GM23338 (cell line): ENCODE measurements at regions not wholly inside any gene's neighbourhood (a gene's known extent, or its start where the extent isn't known, plus 50 kb on each side); places are given as distances from the start of the nearest gene placed in this dataset.
A peak's percentile ranks its signal among the peaks of the same experiment; 100 is the strongest.

Source experiments
- ATAC-seq: fragments of 200-7000 bp; cut with Tn5 transposase; 3 replicates; pipeline ENCODE4 v1.9.1; 2020
- DNase-seq: peaks from one replicate; pipeline ENCODE4 v3.0.0-alpha.2; 2015; ENCODE audit warnings: low spot score
- H2AFZ ChIP-seq: fragments of 200-600 bp; sonication (generic); 2 replicates; pipeline ENCODE4 v1.8.0; 2016; ENCODE audit warnings: antibody characterized with exemption, mild to moderate bottlenecking, moderate library complexity
- H3F3A ChIP-seq: fragments of 200-600 bp; sonication (generic); replicated peaks from 2 replicates; pipeline ENCODE4 v1.8.0; 2017; ENCODE audit warnings: antibody characterized with exemption, mixed run types, low read depth
- H3K27ac ChIP-seq: fragments of 200-600 bp; sonication (generic); 2 replicates; pipeline ENCODE4 v1.6.1; 2016; ENCODE audit warnings: low read depth
- H3K27me3 ChIP-seq: fragments of 200-600 bp; sonication (generic); 2 replicates; pipeline ENCODE4 v1.8.0; 2016; ENCODE audit warnings: mild to moderate bottlenecking, mixed run types, moderate library complexity; ENCODE audit not compliant: insufficient read depth
- H3K36me3 ChIP-seq: fragments of 200-600 bp; sonication (generic); 2 replicates; pipeline ENCODE4 v1.8.0; 2016; ENCODE audit warnings: mild to moderate bottlenecking; ENCODE audit not compliant: insufficient read depth
- H3K4me1 ChIP-seq: fragments of 200-600 bp; sonication (generic); 2 replicates; pipeline ENCODE4 v1.8.0; 2016; ENCODE audit warnings: mild to moderate bottlenecking, moderate library complexity; ENCODE audit not compliant: insufficient read depth
- H3K4me2 ChIP-seq: fragments of 200-600 bp; sonication (generic); 2 replicates; pipeline ENCODE4 v1.7.1; 2017; ENCODE audit warnings: mixed run types
- H3K4me3 ChIP-seq: fragments of 200-600 bp; sonication (generic); 2 replicates; pipeline ENCODE4 v1.6.1; 2016; ENCODE audit warnings: mixed run types
- H3K79me2 ChIP-seq: fragments of 200-600 bp; sonication (generic); replicated peaks from 2 replicates; pipeline ENCODE4 v1.8.0; 2017; ENCODE audit warnings: mild to moderate bottlenecking; ENCODE audit not compliant: insufficient read depth
- H3K9me2 ChIP-seq: fragments of 200-600 bp; sonication (generic); 2 replicates; pipeline ENCODE4 v1.8.0; 2017; ENCODE audit not compliant: insufficient read depth
- H4K20me1 ChIP-seq: fragments of 200-600 bp; sonication (generic); replicated peaks from 2 replicates; pipeline ENCODE4 v1.8.0; 2017; ENCODE audit warnings: mild to moderate bottlenecking; ENCODE audit not compliant: insufficient read depth
- H3K27ac Mint-ChIP-seq: 2 replicates; pipeline ENCODE4 v1.8.0; 2020; ENCODE audit warnings: inconsistent platforms, mild to moderate bottlenecking, moderate library complexity, mixed read lengths
- H3K27me3 Mint-ChIP-seq: 3 replicates; pipeline ENCODE4 v1.8.0; 2022; ENCODE audit warnings: low read depth, mild to moderate bottlenecking, moderate library complexity, mixed read lengths, inconsistent platforms; ENCODE audit not compliant: insufficient read depth, poor library complexity
- H3K36me3 Mint-ChIP-seq: 3 replicates; pipeline ENCODE4 v1.8.0; 2021; ENCODE audit warnings: low read depth, mild to moderate bottlenecking, inconsistent platforms, moderate library complexity, mixed read lengths
- H3K4me1 Mint-ChIP-seq: 3 replicates; pipeline ENCODE4 v1.8.0; 2020; ENCODE audit warnings: mild to moderate bottlenecking, inconsistent platforms, mixed read lengths
- H3K4me3 Mint-ChIP-seq: 3 replicates; pipeline ENCODE4 v1.8.0; 2021; ENCODE audit warnings: moderate library complexity, mild to moderate bottlenecking, inconsistent platforms, mixed read lengths
- H3K9me3 Mint-ChIP-seq: 3 replicates; pipeline ENCODE4 v1.8.0; 2020; ENCODE audit warnings: moderate library complexity, mild to moderate bottlenecking, inconsistent platforms, mixed read lengths
- CREB1 ChIP-seq: fragments of 250-450 bp; sonication (Bioruptor Pico); IDR thresholded peaks from 2 replicates; pipeline ENCODE4 v1.5.0; 2020; ENCODE audit warnings: low read depth, mild to moderate bottlenecking, moderate library complexity
- EZH2phosphoT487 ChIP-seq: fragments of 200-600 bp; sonication (generic); IDR thresholded peaks from one replicate; pipeline ENCODE4 v1.8.1; 2018; ENCODE audit warnings: antibody characterized with exemption; ENCODE audit not compliant: unreplicated experiment
- NANOG ChIP-seq: IDR thresholded peaks from 2 replicates; pipeline ENCODE4 v1.6.1; 2016; ENCODE audit warnings: antibody characterized with exemption, borderline replicate concordance
- POLR2AphosphoS5 ChIP-seq: IDR thresholded peaks from 2 replicates; pipeline ENCODE4 v1.6.1; 2016; ENCODE audit warnings: antibody characterized with exemption, low read depth
- STAT1 ChIP-seq: IDR thresholded peaks from one replicate; pipeline ENCODE4 v1.6.1; 2016; ENCODE audit warnings: antibody characterized with exemption; ENCODE audit not compliant: unreplicated experiment
- ZNF114 ChIP-seq: fragments of 250-450 bp; sonication (Bioruptor Pico); IDR thresholded peaks from 2 replicates; pipeline ENCODE4 v1.5.0; 2020; ENCODE audit warnings: mild to moderate bottlenecking, moderate library complexity
- ZNF331 ChIP-seq: fragments of 250-450 bp; sonication (Bioruptor Pico); IDR thresholded peaks from 2 replicates; pipeline ENCODE4 v1.5.0; 2020; ENCODE audit warnings: low read depth, mild to moderate bottlenecking, moderate library complexity
- TF ChIP-seq, protein P1 (sequence below): fragments of 250-450 bp; sonication (Bioruptor Pico); IDR thresholded peaks from 2 replicates; pipeline ENCODE4 v1.5.0; 2020; ENCODE audit warnings: mild to moderate bottlenecking, moderate library complexity

DNA sequence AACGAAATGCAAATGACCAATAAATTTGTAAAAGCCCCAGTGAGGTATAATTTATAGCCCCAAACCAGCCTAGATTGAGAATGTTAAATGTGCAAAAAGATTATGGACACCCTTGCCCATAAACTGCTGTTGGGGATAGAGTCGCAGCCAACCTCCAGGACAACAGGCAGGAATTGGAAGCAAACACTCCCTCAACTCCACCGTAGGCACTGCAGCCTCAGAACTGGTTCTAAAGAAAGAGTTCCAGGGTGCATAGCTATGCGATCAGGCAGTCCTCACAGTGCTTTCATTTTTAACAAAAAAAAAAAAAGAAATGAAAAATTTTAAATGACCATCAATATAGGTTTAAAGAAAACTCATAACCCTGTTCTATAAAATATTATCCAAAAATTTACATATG, 86.2 kb downstream of the CXCL12 start (continued):
- TF ChIP-seq, protein P1, sequence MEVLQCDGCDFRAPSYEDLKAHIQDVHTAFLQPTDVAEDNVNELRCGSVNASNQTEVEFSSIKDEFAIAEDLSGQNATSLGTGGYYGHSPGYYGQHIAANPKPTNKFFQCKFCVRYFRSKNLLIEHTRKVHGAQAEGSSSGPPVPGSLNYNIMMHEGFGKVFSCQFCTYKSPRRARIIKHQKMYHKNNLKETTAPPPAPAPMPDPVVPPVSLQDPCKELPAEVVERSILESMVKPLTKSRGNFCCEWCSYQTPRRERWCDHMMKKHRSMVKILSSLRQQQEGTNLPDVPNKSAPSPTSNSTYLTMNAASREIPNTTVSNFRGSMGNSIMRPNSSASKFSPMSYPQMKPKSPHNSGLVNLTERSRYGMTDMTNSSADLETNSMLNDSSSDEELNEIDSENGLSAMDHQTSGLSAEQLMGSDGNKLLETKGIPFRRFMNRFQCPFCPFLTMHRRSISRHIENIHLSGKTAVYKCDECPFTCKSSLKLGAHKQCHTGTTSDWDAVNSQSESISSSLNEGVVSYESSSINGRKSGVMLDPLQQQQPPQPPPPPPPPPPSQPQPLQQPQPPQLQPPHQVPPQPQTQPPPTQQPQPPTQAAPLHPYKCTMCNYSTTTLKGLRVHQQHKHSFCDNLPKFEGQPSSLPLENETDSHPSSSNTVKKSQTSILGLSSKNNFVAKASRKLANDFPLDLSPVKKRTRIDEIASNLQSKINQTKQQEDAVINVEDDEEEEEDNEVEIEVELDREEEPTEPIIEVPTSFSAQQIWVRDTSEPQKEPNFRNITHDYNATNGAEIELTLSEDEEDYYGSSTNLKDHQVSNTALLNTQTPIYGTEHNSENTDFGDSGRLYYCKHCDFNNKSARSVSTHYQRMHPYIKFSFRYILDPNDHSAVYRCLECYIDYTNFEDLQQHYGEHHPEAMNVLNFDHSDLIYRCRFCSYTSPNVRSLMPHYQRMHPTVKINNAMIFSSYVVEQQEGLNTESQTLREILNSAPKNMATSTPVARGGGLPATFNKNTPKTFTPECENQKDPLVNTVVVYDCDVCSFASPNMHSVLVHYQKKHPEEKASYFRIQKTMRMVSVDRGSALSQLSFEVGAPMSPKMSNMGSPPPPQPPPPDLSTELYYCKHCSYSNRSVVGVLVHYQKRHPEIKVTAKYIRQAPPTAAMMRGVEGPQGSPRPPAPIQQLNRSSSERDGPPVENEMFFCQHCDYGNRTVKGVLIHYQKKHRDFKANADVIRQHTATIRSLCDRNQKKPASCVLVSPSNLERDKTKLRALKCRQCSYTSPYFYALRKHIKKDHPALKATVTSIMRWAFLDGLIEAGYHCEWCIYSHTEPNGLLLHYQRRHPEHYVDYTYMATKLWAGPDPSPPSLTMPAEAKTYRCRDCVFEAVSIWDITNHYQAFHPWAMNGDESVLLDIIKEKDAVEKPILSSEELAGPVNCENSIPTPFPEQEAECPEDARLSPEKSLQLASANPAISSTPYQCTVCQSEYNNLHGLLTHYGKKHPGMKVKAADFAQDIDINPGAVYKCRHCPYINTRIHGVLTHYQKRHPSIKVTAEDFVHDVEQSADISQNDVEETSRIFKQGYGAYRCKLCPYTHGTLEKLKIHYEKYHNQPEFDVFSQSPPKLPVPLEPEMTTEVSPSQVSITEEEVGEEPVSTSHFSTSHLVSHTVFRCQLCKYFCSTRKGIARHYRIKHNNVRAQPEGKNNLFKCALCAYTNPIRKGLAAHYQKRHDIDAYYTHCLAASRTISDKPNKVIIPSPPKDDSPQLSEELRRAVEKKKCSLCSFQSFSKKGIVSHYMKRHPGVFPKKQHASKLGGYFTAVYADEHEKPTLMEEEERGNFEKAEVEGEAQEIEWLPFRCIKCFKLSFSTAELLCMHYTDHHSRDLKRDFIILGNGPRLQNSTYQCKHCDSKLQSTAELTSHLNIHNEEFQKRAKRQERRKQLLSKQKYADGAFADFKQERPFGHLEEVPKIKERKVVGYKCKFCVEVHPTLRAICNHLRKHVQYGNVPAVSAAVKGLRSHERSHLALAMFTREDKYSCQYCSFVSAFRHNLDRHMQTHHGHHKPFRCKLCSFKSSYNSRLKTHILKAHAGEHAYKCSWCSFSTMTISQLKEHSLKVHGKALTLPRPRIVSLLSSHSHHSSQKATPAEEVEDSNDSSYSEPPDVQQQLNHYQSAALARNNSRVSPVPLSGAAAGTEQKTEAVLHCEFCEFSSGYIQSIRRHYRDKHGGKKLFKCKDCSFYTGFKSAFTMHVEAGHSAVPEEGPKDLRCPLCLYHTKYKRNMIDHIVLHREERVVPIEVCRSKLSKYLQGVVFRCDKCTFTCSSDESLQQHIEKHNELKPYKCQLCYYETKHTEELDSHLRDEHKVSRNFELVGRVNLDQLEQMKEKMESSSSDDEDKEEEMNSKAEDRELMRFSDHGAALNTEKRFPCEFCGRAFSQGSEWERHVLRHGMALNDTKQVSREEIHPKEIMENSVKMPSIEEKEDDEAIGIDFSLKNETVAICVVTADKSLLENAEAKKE (CRISPR knock-in tag) = no peak
- no peak for TF ChIP-seq CREB1 (CRISPR knock-in tag)
- TF ChIP-seq ZNF114 = no peak
- TF ChIP-seq STAT1 = no peak
- no peak for TF ChIP-seq EZH2phosphoT487
- no peak for TF ChIP-seq POLR2AphosphoS5
- TF ChIP-seq NANOG = no peak

DNA sequence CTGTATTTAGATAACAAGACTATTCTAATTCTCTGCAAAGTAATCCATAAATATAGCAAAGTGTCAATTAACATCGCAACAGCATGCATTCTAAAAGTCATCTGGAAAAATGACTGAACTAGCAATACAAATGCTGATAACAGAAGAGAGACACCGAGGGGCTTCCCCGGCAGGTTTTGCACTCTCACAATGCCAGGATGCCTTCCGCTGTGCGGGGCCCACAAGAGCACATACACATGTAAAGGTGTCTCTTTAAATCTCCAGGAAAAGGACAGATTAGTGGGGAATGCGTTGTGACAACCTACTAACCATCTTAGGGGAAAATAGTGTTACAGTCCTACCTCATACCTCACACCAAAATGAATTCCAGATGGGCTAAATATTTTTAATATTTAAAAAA, 86.9 kb downstream of the CXCL12 start:
- Histone ChIP-seq H3F3A (0 out of 2 replicates have a peak, but pooled peaks cover 3% of the 10 kb centered on the region), H3K27ac (no peak overlapping the region), H2AFZ (no peak overlapping the region), H3K27me3 (peaks cover 16% of the 10 kb centered on the region), H3K4me3 (peak overlapping the region; percentile 24), H3K4me2 (peak overlapping the region; percentile 63), H3K9me2 (peaks cover 5% of the 10 kb centered on the region; the same call in 1 of the 2 replicates), H3K79me2 (no peaks in the 10 kb centered on the region), H3K36me3 (no peaks in the 10 kb centered on the region), H4K20me1 (no peaks in the 10 kb centered on the region), H3K4me1 (peaks cover 37% of the 10 kb centered on the region)
- Mint-ChIP-seq H3K27me3 (no peaks in the 10 kb centered on the region), H3K36me3 (peaks cover 3% of the 10 kb centered on the region; the same call in 2 of the 3 replicates), H3K27ac (peak overlapping the region; percentile 58), H3K4me3 (peak overlapping the region; percentile 60; the same call in 2 of the 3 replicates), H3K4me1 (peaks cover 19% of the 10 kb centered on the region), H3K9me3 (0 out of 3 replicates have a peak, but pooled peaks cover 4% of the 10 kb centered on the region)
- DNase-seq (peak; percentile 51), ATAC-seq (peak; percentile 72)
- no peak for TF ChIP-seq POLR2AphosphoS5
- TF ChIP-seq EZH2phosphoT487 = no peak
- TF ChIP-seq, protein P1 (CRISPR knock-in tag) = no peak
- no peak for TF ChIP-seq STAT1
- no peak for TF ChIP-seq ZNF331 (CRISPR knock-in tag)
